AG09319 (cell line): ENCODE measurements at regions not wholly inside any gene's neighbourhood (a gene's known extent, or its start where the extent isn't known, plus 50 kb on each side); places are given as distances from the start of the nearest gene placed in this dataset.
A peak's percentile ranks its signal among the peaks of the same experiment; 100 is the strongest.

Experiments
- DNase-seq: peaks from one replicate; pipeline ENCODE4 v3.0.0-alpha.2; 2010; ENCODE audit warnings: low read depth; ENCODE audit errors: extremely low read depth
- TF ChIP-seq, protein P1 (sequence below): IDR thresholded peaks from 2 replicates; pipeline ENCODE4 v1.5.1; 2011; ENCODE audit warnings: low read depth, mild to moderate bottlenecking, inconsistent platforms, low read length, moderate library complexity

DNA sequence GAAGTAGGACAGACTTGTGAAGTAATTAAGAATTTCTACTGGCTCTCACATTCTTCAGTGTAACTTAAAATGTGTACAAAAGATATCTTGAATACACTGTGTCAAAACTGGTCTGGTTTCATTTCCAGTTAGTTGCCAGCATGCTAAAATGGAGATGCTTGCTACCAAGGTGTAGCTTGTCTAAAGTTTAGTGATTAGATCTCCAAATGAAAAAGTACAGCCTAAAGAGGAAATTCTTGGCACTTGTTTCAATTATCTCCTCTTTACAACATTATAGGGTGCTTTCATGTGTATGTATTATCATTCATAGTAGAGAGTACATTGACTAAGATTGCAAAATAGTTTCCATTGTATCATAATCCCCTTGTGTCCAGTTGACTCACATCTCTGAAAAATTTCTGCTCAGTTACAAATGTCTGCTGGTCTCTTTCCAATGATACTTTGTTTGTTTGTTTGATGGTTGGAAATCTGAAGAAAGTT lies 97.3 kb upstream of the SPRY1 start:
- peak; percentile 56 for DNase-seq
- TF ChIP-seq, protein P1, sequence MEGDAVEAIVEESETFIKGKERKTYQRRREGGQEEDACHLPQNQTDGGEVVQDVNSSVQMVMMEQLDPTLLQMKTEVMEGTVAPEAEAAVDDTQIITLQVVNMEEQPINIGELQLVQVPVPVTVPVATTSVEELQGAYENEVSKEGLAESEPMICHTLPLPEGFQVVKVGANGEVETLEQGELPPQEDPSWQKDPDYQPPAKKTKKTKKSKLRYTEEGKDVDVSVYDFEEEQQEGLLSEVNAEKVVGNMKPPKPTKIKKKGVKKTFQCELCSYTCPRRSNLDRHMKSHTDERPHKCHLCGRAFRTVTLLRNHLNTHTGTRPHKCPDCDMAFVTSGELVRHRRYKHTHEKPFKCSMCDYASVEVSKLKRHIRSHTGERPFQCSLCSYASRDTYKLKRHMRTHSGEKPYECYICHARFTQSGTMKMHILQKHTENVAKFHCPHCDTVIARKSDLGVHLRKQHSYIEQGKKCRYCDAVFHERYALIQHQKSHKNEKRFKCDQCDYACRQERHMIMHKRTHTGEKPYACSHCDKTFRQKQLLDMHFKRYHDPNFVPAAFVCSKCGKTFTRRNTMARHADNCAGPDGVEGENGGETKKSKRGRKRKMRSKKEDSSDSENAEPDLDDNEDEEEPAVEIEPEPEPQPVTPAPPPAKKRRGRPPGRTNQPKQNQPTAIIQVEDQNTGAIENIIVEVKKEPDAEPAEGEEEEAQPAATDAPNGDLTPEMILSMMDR = no peak

DNA sequence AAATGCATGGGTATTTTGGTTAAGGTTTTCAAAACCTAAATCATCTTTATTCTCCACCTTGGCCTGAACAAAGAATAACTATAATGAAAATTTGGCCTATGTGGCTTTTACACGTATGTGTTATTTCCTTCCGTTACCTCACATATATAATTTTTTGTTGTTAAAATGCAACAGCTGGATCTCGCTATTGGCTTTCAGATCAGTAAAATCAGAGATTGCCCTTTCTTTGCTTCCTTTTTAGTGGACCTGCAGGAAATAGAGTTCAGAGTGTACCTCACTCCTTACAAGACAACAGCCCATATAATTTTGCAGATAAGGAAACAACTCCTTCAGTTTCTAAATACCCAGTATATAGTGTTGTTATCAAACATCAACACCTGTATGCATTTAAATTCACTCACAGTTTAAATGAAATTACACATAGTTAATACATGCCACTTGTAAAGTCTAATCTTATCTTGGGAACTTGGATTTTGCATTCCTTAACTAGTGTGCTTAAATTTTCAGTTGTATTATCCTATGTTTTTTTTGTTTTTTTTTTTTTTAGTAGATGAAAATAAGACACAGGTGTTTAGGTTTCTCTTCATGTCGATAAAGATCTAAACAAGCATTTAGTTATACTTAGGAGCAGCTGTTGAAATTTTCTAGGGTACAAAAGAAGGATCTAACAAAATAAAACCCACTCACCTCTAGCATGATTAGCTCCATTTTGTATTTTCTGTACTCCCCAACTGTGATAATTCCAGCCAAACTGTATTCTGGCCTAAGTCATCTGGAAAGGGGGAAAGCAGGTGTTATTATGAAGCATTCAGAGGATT lies 96.2 kb upstream of the SPRY1 start:
- TF ChIP-seq, protein P1 = no peak
- DNase-seq = no peak

DNA sequence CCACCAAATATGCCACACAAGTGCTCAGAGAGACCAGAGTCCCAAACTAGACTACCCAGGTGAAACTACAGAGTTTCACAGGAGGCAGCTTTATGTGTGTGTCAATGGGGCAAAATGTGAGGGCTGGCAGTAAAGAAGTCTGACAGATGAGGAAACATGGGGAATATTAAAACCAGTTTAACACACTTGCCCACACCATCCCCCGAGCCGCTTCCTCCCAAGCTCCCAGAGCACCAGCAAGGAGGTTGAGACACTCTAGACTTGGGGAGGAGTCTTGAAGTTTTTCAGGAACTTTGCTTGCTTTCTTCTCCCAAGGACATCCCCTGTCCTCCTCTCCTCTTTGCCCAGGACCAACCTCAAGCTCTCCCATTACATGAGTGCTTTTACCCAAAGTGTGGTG lies 94.7 kb upstream of the SPRY1 start:
- DNase-seq = no peak

DNA sequence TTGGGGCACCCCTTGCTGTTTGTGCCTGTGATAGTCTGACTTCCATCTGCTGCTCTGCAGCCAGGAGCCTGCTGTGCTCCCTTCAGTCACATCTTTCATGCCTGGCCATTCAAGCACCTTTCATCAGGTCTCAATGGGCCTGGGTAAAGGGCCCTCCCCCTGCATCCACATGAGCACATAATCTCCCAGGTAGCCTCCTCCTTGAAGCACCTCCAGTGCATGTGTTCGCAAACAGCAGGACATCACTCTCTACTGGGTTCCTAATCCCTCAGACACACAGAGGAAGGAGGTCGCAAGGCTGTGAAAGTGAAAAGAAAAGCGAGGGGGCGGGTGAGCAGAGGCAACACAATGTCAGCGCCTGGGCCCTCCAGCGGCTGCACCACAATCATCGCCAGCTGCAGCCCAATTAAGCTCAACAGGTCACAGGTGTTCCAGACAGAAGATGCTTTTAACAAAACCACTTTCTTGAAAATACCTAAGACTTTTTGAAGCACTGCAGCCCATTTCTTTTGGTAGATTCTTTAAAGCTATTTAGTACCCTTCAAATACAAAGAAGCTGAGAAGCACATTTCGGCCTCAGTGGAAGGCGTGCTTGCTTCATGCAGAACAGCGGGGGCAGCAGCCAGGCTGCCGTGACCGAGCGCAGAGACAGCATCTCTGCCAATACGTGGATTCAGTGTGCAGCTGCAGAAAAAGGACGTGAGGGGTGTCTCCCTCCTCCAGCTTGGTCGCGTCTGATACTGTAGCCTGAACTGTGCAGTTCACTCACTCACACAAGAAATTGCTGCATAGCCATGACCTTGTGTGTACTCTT lies 92.2 kb upstream of the SPRY1 start:
- TF ChIP-seq, protein P1 = no peak
- no peak for DNase-seq

More for the DNA sequence above, 94.7 kb upstream of the SPRY1 start:
- TF ChIP-seq, protein P1 = no peak

DNA sequence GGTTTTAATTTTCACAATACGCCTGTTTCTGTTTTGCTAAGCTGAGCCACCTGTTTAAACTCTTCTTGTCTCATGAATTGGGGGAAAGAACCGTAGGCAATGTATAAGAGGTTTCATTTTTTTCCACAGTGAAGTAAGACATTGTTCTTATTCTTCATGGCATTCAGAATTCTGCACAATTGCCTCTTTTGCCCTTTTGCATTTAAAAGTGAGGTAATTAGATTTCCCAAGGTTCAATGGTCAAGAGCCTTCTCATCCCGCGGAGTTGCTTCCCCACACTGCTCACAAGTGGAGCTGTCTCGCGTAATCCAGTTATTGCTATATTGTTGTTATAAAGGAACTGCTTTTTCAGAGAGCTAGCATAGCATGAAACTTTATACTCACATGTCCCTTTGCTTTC lies 90.9 kb upstream of the SPRY1 start:
- TF ChIP-seq, protein P1 = no peak
- DNase-seq = no peak

DNA sequence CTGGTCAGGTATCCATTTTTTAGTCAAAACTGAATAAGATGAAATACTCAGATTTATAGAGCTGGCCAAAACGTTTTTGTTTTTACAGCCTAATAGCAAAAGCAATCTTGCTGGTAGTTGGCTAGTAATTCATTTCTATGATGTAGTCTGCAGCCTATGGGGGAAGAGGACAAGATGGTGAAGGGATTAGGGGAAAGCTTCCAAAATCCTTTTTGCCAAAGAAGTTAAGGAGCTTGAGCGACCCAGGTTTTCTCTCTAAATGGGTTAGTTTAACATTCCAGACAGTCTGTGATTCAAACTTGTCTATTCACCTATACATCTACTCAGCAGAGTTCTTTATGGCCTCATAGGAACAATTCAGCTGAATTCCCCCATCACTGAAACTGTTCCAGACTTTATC lies 89.8 kb upstream of the SPRY1 start:
- TF ChIP-seq, protein P1 = no peak
- DNase-seq = no peak

DNA sequence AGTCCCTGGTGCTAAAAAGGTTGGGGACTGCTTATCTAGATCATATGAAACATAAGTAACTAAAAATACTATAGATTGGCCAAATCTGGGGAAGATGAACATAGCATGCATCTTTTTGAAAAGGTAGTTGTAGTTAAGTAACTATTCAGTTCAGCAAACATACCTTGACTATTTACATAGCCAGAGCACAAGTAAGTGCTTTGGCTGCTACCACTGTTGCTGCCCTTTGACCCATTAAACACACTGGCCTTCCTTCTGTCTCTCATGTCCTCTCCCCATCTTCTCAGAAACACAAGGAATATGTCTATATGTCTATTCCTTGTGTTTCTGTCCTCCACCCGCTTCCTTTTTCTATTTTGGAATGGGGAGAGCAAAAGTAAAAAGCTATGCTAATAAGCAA lies 87.9 kb upstream of the SPRY1 start:
- TF ChIP-seq, protein P1 = no peak

More for the DNA sequence above, 87.9 kb upstream of the SPRY1 start:
- DNase-seq = no peak
